Head of caudate nucleus (tissue), 42 donors: ENCODE measurements at regions not wholly inside any gene's neighbourhood (a gene's known extent, or its start where the extent isn't known, plus 50 kb on each side); places are given as distances from the start of the nearest gene placed in this dataset.

Source experiments
- DNase-seq, 42 donors: peaks; one replicate each; pipeline versions ENCODE4 v3.0.0 to v3.0.0-alpha.2; 2020 to 2021; ENCODE audit warnings: mixed read lengths in 7 of 42
- intact Hi-C: fragments of 100-400 bp; cut with DNase I; formaldehyde crosslinking; loops from one replicate; pipeline ENCODE4 v1.15.0; 2022

DNA sequence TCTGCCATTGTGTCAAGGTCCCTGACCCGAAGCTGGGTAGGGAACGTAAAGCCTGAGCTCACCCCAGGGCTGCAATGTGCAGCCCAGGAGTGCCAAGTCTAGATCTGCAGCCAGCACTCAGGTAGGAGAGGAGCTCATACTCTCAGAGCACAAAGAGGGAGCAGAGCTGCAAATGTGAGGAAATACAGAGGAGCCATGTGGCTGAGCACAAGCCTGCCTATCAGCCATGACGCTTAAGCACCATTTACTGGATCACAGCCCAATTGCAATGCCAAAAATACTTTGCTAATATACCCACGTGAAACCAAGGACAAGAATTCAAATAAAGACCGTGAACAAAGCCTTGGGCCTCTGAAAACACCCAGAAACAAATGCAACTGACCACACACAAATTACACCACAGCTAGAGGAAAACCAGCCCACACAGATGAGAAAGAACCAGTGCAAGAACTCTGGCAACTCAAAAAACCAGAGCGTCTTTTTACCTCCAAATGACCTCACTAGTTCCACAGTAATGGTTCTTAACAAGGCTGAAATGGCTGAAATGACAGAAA, 69.0 kb upstream of the HPF1 start:
- intact Hi-C loops = no loop called here
- no peak for DNase-seq

DNA sequence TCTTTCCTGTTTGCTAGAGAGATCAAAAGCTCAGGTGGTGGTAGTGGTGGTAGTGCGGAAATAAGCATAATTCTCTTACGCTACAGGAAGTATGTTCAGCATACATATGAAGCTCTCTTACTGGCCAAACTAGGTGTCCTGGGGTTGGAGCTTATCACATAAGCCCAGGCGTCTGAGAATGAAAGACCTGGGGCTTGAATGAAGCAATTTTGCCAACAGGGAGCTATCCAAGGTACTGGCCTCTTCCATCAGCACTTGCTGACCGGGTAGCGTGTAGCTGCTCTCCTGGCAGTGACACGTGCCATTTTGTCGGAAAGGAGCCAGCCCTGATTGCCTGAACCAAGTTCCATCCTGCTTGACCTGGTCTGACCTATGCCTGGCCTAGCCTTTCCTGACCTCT, 65.9 kb upstream of the HPF1 start:
- DNase-seq = peak in 5 of 42 donors; percentile 5 to 48 (median 13)

DNA sequence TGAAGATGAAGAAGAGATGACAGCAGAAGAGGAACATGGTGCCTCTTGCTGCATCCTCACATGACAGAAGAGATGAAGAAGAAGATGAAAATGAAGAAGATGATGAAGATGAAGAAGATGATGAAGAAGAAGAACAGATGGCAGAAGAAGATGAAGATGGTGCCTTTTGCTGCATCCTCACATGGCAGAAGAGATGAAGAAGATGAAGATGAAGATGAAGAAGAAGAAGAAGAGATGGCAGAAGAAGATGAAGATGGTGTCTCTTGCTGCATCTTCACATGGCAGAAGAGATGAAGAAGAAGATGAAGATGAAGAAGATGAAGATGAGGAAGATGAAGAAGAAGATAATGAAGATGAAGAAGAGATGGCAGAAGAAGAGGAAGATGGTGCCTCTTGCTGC, 63.7 kb upstream of the HPF1 start:
- intact Hi-C loops = no loop called here
- no peak for DNase-seq

More for the DNA sequence above, 65.9 kb upstream of the HPF1 start:
- intact Hi-C loops = no loop called here

DNA sequence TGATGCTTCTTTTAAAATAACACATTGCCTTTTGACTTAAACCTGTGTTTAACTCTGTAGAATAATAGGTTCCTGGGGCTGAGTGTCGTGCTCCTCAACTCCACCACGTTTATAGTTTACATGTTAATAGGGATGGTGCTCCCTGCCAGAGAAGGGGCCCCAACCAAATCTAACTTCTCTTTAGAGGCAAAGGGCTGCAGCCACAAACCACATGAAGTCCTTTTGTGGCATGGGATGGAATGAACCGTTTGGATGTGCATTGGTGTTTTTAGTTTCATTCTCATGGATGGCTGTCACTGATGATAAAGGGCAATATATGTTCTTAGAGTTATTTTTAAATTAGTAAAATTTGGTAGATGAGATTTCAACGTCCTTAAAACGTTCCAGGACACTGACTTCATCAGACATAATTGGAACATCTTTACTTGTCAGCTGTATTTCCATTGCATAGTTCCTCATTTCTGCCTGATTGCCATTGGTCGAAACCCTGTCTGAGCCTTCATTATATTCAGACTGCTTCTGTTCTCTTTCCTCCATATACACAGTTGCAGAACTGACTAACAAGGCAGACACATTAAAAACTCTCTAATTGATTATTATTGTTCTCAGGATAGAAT, 60.4 kb upstream of the HPF1 start:
- DNase-seq = no peak
- intact Hi-C loops = no loop called here

DNA sequence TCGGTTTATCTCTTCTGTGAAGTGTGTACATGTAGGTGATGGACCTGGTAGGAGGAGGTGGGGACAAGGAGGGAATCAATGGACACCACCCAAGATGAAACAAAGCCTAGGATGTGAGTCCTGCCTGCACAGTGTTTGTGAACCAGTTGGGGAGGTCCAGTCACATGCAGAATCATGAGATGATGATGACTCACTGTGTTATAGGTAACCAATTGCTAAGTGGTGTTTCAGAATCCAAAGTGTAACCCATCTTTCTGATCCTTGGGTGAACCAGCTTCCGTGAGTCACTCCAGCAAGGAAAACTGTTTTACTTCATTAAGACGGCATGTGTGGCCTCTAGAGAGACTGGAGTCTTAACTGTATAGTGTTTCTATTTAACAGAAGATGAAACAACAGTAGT, 57.9 kb upstream of the HPF1 start:
- intact Hi-C loops = no loop called here
- no peak for DNase-seq

DNA sequence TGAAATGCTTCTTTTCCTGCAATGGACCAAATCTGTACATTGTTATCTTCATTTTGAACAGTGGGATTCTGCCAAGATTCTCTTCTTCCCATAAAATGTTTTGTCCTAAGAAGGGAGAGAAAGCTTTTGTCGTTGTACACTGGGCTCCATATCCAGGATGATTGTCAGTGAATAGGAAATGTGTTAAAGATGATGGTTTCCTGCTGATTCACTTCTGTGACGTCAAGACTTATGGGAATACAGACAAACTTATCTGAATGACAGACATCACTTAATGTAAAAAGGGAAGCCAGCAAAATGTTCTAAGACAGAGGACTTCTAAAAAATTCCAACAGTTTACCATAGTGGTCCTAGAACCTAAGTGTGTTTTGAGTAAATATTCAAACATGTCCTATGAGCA, 53.7 kb upstream of the HPF1 start:
- DNase-seq = no peak
- intact Hi-C loops = no loop called here

DNA sequence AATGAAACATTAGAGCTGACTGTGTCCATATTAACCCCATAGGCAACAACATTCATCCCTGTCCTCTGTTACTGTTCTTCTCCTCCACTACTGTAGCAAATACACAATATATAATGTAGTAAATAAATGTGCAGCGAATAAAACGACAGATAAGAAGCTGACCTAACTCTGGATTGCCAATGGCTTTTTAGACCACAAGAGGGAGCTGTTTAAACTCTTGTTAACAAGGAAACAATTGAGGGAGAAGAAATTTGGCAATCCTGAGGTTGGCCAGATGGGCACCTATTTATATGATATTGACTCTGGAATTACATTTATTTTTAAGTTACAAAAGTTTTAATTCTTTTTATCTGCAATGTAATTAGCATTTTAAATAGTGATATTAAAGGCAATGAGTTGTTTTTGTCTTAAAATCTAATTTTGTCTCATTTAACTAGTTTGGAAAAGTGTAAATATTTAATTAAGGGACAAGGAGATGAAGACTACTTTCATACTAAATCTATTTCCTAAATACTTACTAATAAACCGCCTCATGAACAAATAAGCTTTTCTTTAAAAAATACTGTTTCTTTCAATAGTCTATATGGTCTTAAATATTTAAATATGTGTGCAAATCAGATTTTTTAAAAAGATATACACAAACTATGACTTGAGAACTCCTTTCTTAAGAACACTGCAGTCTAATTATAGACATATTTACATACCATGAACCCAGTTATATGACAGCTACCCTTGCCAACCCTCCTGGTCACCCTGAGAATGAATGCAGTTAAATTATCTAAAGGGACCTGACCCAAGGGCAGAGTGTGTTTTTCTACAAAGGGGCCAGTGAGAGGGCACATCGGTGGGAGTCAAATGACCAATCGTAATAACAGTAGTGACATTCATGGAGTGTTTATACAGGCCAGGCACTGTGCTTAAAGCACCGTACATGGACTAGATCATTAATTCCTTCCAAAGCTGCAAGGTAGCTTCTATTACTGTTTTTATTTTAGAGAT, 52.9 kb upstream of the HPF1 start:
- DNase-seq = peak in 19 of 42 donors; percentile 10 to 84 (median 63)
- intact Hi-C loops = no loop called here

DNA sequence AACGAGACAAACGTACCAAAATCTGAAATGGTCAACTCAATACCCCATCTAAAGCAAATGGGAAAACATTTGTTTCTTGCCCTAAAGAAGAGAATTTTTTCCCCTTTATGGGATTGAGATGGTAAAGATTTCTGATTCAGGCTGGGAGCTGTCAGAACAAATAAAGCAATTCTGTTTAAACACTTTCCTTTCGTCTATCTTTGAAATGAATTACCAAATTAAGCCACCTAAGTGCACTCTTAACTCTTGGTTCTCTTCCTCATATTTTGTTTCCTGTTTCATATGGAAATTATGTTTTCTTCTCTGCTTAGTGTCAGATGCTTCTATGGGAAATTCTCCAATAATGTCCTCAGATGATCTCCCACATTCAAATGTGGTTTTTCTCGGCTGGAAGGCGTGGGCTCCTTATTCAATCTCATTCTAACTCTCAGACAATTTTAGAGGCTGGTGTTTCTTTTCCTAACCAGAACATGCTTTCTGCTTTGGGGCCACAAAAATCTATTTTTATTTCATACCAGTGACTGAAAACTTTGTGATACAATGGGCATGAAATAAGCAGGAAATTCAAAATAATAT, 50.3 kb upstream of the HPF1 start:
- intact Hi-C loops = loop anchor here (5.0 kb wide), 1 partner anchor 234 kb away; no protein-coding TSS in a partner anchor

More for the DNA sequence above, 50.3 kb upstream of the HPF1 start:
- no peak for DNase-seq
